NCI-H1694 (cell line): ENCODE measurements at regions not wholly inside any gene's neighbourhood (a gene's known extent, or its start where the extent isn't known, plus 50 kb on each side); places are given as distances from the start of the nearest gene placed in this dataset.
"Not testable (repeated sequence)": the region's sequence is repeated elsewhere in the genome, so short reads cannot be mapped to it uniquely, and the experiment has no call there.

Experiments
- DNase-seq: peaks from one replicate; lab custom pipeline; 2025; lab: John Stamatoyannopoulos, UW

DNA sequence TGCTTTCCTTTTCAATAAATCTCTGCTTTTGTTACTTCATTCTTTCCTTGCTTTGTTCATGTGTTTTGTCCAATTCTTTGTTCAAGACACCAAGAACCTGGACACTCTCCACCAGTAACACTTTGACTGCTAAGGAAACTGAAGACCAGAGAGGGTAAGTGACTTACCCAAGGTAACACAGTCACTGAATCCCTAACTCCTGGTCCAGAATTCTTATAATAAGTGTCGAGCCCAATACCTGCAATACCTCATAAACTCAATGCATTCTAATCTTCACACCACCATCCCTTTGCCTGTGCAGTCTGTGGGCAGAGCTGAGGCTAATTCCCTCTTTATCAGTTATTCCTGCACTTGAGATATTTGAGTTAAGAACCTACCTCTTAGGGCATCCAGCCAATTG lies 237.8 kb downstream of the UACA start:
- DNase-seq, result no peak

DNA sequence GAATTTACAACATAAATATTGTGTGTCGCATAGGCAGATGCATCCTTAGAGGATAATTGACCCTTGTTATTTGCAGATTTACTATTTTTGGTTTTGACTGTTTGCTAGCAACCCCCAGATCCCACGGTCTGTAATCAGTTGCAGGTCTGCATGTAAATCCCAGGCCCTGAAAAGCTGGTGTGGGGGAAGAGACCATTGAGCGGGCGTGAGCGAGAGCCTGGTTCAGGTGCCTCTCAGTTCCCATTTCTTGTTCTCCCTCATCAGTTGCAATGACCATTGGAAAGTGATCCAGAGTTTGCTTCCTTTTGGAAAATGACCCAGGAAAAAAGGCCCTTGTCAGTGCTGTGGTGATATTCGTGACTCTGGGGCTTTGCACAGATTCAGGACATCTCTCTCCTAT lies 238.9 kb downstream of the UACA start:
- no peak for DNase-seq

DNA sequence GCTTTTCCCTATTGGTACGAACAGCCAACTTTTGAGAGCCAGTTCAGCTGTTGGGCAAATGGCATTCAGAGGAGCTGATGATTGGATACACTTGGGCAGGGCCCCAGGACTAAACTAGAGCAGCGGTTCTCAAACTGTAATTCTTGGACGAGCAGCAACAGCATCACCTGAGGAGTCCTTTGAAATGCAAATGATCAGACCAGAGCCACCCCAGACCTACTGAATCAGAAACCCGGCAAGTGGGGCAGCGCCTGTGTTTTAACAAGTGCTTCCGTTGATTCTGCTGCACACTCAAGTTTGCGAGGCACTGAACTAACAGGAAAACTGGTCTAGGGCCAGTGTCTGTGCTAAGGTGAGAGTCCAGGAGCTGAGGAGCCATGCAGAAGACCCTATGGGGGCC lies 239.7 kb downstream of the UACA start:
- DNase-seq, result no peak

DNA sequence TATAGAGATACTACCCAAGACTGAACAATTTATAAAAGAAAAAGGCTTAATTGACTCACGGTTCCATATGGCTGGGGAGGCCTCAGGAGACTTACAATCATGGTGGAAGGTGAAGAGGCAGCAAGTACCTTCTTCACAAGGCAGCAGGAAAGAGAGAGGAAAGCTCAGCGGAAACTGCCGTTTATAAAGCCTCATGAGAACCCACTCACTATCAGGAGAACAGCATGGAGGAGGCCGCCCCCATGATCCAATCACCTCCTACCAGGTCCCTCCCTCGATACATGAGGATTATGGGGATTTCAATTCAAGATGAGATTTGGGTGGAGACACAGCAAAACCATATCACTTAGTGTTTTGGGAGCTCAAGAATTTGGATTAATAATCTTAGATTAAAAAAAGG lies 240.2 kb downstream of the UACA start:
- DNase-seq, result no peak

DNA sequence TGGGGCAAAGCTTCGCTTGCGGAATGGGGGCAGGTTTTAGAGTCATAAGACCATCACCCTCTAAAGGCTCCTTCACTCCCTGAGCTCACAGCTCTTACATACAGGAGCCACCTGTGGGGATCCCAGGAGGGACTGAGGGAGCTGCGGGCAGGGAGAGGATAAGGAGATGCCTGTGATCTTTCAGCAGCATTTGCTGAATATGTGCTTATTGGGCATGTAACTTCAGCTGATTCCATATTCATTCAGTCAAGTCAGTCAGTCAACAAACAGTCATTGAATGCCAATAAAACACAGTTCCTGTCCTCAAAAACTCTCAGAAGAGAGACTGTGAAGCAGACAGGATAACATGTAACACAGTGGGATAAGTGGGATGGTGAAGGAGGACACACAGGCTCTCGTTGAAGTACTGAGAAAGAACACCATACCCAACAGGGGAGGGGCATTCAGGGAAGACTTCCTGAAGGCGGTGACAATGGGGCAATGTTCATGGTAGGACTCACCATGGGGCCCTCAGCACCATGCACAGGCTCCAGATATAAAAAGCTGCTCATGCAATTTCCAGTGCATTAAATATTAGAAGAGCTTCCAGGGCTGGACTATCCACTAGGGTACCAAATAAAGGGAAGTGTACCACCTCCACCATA lies 240.9 kb downstream of the UACA start:
- DNase-seq, result no peak

DNA sequence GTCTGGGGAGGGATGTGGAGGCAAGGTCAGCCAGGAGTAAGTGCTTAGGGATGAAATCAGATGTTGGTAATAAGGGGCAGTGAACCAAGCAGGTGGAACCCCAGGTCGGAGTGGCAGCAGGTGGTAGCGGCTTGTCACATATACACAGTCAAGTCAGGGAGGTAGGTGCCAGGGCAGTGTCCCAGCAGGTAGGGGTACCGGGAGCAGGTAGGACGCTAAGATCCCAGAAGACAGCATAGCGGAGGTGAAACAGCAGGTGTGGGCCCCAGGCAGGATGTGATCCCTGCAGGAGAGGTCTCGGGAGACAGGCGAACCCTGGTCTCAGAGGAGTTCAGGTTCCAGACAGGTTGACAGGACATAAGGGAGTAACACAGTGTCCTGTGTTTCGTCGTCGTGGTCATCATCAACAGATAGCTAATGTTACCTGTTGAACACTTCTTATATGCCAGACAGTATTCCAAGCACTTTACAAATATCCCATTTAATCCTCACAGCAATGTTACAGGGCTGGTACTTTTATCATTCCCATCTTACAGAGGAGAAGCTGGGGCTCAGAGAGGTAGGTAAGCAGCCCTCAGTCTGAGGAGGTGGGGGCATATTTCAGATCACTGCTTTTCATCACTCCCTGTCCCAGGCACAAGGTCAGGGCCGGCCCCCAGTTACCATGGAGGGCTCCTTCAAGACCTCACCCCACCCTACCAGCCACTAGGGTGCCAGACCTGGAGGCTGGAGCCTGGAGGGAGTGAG lies 241.6 kb downstream of the UACA start:
- no peak for DNase-seq

DNA sequence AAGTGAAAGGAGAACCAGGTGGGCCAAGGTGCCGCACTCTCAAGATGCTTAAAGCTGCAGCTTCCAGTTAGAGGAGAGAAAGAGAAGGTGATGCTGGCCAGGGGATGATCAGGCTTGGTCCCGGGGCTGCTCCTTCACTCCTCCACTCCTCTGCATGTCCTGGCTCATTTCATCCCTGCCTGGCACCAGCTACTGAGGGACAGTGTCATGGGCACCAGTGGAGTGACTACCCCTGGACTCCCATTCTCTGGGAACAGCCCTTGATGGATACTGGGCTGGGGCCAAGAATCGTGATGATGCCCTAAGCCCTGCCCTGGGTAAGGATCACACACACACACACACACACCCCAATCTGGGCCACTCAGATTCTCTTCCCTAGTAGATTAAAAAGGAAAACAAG lies 243.7 kb downstream of the UACA start:
- no peak for DNase-seq

DNA sequence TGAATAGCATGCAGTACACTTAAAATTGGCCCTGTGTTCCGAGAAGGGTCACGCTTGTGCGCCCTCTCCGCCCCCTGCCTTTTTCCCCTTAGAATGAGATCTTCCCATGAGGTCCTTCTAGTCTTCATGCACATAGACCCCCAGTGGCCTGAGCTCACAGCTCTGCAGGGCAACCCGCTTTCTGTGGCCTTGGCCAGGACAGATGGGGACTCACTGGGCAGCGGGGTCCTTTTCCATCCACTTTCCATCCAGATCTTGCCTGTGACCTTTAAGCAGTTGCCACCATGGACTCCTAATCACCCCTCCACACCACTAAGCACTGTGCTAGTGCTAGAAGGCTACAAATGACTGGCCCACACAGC lies 244.4 kb downstream of the UACA start:
- DNase-seq, result no peak

DNA sequence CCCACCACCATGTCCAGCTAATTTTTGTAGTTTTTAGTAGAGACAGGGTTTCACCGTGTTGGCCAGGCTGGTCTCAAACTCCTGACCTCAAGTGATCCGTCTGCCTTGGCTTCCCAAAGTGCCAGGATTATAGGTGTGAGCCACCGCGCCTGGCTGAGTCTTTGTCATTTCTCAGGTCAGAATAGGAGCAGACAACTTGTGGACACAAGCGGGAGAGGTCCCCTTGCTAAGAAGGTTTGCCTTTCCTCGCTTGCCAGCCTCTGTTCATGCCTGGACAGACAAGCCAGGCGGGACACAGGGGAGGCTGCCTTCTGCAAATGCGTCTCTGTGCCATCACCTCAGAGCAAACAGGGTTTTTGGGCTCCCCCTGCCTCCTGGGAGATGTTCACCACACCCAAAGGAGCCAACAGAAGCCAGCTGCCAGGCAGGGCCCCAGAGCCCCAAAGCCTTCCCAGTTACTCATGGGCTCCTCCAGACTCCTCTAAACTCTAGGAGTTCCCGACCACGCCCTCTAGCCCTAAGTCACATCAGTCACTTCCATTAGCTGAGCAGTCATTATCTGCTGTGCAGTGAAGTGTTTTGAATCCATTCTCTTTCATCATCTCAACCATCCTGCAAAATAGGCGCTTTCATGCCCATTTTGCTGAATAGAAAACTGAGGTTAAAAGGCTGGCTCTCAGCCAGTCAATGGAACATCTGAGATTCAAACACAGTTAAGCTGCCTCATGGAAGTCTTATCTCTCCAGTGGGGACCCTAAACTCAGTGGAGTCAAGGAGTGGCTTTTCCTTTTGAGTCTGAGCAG lies 245.0 kb downstream of the UACA start:
- no peak for DNase-seq

DNA sequence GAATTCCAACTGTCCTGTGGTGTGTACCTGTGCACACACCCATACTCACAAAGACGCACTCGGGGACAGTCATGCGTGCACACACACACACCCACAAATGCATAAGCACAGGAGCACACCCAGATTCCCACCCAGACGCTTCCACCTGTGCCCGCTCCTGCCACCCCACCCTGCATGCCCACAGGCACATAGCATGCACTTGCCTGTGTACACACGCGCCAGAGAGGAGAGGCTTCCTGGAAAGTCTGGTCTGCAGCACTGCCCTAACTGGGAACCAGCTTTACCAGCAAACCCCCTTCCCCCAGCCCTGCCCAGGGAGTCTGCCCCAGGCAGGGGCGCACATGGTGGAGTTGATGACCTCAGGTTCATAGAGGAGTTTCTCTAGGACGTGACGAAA lies 246.2 kb downstream of the UACA start:
- no peak for DNase-seq

DNA sequence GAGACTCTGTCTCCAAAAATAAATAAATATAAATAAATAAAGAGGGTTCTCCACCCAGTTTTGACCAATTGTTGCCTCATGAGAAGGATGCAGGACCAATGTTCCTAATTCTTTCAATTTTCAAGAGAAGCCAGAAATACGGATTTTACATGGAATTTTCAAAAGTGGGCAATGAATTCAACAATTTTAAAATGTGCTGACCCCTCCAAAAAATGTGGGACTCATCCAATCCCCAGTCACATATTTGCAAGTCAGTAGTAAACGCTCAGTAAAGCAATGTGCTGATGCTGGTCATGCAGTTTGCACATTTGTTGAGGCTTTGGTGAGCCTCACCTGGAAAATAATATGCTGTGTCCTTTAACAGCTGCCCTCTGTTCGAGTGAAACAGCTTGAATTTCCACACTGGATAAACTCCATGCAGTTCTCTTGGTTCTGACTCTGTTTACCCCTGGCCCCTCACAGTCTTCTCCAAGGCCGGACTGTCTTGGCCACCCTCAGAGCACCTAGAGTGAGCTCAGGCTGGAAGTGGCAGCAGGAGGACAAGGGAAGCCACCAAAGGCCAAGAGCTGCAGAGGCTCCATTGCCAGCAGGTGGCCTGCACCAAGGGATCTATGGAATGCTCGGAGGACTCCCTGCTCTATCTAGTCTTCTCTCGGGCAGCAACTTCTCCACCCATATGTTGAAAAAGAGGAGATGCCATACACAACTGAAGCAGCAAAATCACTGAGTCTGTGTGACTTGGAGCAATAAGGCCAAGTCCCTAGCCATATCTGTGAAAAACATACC lies 246.8 kb downstream of the UACA start:
- no peak for DNase-seq

DNA sequence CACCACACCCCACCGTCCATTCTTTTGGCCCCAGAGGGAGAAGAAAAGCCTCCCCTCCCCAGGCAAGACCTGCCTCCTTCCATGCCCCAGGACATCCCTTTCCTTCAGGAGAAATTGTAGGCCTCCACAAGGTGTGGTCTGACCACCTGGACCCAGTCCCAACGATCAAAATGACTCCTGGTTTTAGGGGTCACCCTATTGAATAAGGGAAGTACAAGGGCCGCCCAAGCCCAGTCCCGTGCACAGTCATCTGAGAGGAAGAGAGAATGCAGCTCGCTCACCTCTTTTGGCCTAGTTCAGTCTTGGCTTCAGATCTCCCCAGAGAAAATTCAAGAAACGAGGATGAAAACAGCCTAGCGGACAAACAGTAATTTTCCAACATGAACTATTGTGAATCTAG lies 249.1 kb downstream of the UACA start:
- no peak for DNase-seq

DNA sequence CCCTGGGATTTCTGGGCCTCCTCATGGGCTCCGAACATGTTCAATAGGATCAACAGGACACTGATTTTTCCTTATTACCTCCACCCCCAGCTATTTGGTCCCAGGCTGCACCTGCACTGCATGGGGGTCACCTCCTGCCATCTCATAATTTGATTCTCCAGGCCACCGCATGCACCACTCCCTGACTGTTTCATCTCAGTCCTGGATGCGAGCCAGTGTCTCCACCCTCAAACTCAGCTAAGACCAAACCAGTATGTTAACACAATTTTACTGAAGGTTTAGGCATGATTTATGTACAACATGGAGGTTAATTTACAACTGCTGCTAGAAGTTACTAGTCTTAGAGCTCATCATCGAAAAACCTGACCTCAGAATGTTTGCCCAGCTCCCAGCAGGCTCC lies 249.5 kb downstream of the UACA start:
- no peak for DNase-seq

DNA sequence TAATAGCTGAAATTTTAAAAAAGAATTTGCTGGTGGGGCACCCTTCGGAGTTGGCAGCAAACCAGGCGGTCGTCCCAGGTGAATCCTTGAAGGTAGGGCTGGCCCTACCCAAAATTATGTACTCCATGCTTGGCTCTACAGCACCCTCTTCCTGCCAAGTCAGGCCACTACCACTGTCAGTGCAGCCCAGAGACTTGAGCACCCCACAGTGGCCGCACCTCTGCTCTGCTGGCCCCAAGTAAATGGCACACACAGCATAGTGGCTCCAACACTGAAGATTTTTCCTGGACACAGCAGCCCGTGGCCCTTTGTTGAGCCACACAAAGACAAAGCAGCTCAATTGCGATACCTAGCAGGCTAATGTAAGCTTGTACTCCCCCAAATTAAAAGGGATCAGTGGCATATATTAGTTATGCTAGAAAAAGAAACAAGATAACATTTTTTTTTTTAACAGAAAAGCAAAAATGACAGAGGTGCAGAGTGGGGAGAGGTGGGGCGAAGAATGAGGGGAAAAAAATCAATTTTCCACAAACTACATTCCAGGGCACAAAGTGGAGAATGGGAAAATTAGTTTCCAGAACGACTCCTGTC lies 250.5 kb downstream of the UACA start:
- DNase-seq, result no peak

DNA sequence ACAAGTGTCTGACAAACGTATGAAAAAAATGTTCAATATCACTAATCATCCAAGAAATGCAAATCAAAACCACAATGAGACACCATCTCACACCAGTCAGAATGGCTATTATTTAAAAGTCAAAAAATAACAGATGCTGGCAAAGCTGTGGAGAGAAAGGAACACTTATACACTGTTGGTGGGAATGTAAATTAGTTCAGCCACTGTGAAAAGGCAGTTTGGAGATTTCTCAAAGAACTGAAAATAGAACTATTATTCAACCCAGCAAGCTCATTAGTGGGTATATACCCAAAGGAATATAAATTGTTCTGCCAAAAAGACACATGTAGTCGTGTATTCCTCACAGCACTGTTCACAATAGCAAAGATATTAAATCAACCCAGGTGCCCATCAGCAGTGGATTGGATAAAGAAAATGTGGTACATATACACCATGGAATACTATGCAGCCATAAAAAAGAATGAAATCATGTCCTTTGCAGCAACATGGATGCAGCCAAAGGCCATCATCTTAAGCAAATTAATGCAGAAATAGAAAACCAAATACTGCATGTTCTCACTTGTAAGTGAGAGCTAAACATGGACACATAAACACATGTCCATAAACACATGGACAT lies 251.3 kb downstream of the UACA start:
- DNase-seq, result not testable (repeated sequence)

DNA sequence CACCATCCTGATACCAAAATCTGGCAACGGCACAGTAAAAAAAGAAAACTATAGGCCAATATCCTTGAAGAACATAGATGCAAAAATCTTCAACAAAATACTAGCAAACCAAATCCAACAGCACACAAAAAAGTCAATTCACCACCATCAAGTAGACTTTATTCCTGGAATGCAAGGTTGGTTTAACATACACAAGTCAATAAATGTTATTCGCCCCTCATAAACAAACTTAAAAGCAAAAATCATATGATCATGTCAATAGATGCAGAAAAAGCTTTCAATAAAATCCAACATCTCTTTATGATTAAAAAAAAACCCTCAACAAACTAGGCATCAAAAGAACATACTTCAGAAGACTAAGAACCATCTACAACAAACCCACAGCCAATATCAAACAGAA lies 252.9 kb downstream of the UACA start:
- DNase-seq, result no peak

DNA sequence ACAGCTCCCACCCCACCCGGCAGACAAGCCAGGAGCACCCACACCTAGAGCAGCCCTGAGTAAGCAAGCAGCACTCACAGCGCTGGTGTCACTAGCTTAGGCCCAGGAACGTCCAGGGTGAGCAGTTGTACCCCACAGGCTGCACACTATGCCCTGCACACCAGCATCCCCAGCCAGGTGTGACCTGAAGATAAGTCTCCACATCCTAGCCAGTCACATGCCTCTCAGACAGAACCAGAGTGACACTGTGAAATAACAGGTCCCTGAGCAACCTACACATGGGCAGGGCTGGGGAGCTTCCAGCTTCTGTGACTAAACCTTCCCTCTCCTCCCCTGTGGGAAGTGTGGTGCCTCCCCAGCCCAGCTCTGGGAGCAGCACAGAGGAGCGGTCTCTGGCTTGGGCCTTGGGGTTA lies 253.6 kb downstream of the UACA start:
- DNase-seq, result no peak

DNA sequence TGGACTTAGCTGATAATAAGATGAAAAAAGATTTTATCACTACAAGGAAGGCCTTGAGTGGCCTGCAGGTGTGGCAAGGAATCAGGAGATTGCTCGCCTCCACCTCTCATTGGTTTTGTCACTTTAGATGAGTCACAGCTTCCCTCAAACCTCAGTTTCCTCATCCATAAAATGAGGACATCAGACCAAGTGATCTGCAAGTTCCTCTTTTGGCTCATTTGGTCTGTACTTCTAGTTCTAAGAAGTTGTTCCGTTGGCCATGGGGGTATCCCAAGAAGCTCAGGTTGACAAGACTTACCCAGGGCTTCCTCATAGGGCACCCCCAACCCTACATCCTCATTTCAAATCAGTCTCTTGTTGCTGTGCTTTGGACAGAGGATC lies 254.1 kb downstream of the UACA start:
- no peak for DNase-seq

DNA sequence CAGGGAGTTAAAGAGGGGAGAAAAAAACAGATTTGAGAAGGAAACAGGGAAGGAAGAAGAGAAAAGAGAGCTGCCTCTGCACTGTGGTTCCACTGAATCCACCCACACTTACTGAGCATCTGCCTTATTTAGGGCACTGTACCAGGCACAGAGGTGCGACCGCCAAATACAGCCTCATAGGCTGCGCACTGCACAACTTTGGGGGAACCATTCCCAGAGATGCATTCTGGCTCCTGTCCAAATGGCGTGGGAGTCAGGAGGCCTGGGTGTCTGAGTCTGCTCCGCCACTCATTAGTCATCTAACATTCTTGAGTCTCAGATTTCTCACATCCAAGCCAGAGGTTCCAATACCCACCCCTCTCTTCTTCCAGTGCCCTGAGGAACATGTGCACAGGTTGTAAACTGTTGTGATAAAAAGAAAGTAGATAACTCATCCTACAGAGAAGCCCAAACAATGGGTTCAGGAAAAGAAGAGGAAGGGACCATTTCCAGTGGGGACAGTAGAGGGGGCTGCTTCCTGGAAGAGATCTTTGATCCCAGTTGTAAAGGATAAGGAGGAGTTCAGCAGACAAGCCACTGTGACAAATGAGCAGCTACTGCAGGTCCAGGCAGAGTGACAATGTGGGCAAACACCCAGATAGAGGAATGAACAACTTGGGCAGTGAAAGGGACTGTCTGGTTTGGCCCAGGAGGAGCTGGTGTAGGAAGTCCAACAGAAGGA lies 254.6 kb downstream of the UACA start:
- no peak for DNase-seq

DNA sequence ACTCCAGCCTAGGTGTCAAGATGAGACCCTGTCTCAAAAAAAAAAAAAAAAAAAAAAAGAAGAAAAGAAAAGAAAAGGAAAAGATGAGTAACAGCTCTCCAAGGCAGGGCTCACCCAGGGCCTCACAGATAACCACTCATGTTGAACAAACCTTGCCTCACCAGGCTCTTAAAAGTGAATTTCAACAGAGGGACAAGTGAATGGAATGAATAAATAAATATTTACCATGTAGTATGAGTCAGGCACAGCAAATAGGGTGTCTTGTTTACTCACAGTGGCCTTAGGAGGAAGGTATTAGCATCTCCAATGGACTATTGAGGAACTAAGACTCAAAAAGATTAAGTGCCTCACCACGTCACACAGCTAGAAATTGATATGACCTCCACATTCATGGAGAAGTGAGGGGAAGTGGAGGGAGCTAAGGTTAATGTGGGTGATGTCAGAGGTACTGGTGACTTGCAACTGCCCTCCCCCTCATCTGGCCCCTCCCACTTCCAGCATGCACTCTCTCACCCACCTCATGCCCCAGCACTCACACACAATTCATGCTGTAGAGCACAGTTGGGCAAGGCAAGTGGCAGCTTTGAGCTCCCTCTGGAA lies 255.5 kb downstream of the UACA start:
- DNase-seq, result no peak
